ENCODE measurements at regions not wholly inside any gene's neighbourhood (a gene's known extent, or its start where the extent isn't known, plus 50 kb on each side); places are given as distances from the start of the nearest gene placed in this dataset.
"Not testable (repeated sequence)": the region's sequence is repeated elsewhere in the genome, so short reads cannot be mapped to it uniquely, and the experiment has no call there.

DNA sequence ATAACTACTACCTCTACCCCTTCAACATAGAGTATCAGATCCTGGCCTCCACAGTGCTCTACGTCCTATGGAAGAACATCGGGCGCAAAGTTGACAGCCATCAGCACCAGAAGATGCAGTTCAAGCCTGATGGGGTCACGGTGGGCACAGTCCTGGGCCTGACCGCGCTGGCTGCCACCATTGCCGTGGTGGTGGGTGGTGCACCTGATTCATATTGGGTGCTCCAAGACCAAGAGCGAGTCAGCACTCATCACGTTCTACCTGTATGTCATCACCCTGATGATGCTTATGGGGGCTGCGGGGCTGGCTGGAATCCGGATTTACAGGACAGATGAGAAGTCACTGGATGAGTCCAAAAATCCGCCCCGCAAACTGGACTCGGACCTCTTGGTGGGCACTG is 846.4 kb downstream of the RPIA start:
- not testable (repeated sequence) for H3K36me3 ChIP-seq (ENCODE audit: control insufficient read depth, insufficient read depth, low read length); H3K9me3 ChIP-seq (ENCODE audit: control insufficient read depth, insufficient read depth, low read length); H3K4me1 ChIP-seq (ENCODE audit: control insufficient read depth, insufficient read depth, low read length); DNase-seq (ENCODE audit: low read depth, low spot score); H3K27ac ChIP-seq (ENCODE audit: low read length); H3K4me3 ChIP-seq (ENCODE audit: low read length); H3K27me3 ChIP-seq (ENCODE audit: control insufficient read depth, insufficient read depth, low read length)
- no CpG with 5 or more reads among the region's 14 CpGs for WGBS (ENCODE audit: insufficient coverage, insufficient read length)

DNA sequence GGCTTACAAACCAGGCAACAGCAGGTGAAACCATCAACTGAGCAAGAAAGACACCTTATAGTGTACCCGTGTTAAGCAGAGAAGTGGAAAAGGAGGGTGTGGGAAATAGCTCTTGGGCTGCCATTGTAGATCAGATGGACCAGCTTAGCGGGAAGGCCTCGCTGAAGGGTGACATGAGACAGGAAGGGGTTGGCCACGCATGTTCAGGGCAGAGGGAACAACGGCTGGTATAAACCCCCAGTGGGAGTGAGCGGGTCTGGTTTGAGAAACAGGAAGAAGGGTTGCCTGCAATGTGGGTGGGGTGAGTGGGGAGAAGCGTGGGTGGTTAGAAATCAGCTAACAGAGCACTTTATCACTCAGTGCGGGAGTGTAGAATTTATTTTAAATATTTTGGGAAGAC is 852.6 kb downstream of the RPIA start:
- H3K27ac ChIP-seq (ENCODE audit: low read length); H3K4me3 ChIP-seq (ENCODE audit: low read length); H3K27me3 ChIP-seq (ENCODE audit: control insufficient read depth, insufficient read depth, low read length); H3K4me1 ChIP-seq (ENCODE audit: control insufficient read depth, insufficient read depth, low read length); H3K36me3 ChIP-seq (ENCODE audit: control insufficient read depth, insufficient read depth, low read length); DNase-seq (ENCODE audit: low read depth, low spot score); H3K9me3 ChIP-seq (ENCODE audit: control insufficient read depth, insufficient read depth, low read length): not testable (repeated sequence)
- no CpG with 5 or more reads among the region's 8 CpGs for WGBS (ENCODE audit: insufficient coverage, insufficient read length)

- H3K27me3 ChIP-seq (ENCODE audit: control insufficient read depth, insufficient read depth, low read length); H3K4me1 ChIP-seq (ENCODE audit: control insufficient read depth, insufficient read depth, low read length); H3K4me3 ChIP-seq (ENCODE audit: low read length); H3K36me3 ChIP-seq (ENCODE audit: control insufficient read depth, insufficient read depth, low read length); H3K27ac ChIP-seq (ENCODE audit: low read length); DNase-seq (ENCODE audit: low read depth, low spot score); H3K9me3 ChIP-seq (ENCODE audit: control insufficient read depth, insufficient read depth, low read length): not testable (repeated sequence)
- no CpG with 5 or more reads among the region's 8 CpGs for WGBS (ENCODE audit: insufficient coverage, insufficient read length)
Observed at GRCh38 chr2:89579154-89579553, 887.7 kb downstream of the RPIA start.

DNA sequence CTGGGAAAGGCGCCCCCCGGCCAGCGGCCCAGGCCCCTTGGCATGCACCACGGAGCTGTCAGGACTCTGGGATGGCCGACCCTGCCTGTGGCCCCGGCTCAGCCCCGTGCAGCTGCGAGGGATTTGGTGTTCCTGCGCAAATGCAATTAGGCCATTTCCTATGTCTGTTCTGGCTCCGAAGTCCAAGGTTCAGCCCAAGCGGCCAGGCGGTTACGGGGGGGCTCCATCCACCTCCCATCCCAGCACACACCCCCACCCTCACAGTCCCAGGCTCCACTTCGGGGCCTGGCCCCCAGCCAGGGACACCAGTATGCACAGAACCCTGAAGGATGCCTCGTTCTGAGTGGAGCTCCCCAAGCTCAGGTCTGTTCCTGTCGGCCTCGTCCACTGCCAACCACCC is 891.3 kb downstream of the RPIA start:
- H3K9me3 ChIP-seq (ENCODE audit: control insufficient read depth, insufficient read depth, low read length); H3K4me3 ChIP-seq (ENCODE audit: low read length); H3K27me3 ChIP-seq (ENCODE audit: control insufficient read depth, insufficient read depth, low read length); H3K4me1 ChIP-seq (ENCODE audit: control insufficient read depth, insufficient read depth, low read length); H3K36me3 ChIP-seq (ENCODE audit: control insufficient read depth, insufficient read depth, low read length); H3K27ac ChIP-seq (ENCODE audit: low read length); DNase-seq (ENCODE audit: low read depth, low spot score): not testable (repeated sequence)
- no CpG with 5 or more reads among the region's 17 CpGs for WGBS (ENCODE audit: insufficient coverage, insufficient read length)

GRCh38 chr2:89584046-89584445 is 892.6 kb downstream of the RPIA start:
- H3K4me1 ChIP-seq (ENCODE audit: control insufficient read depth, insufficient read depth, low read length); H3K4me3 ChIP-seq (ENCODE audit: low read length); H3K27ac ChIP-seq (ENCODE audit: low read length); H3K9me3 ChIP-seq (ENCODE audit: control insufficient read depth, insufficient read depth, low read length); H3K27me3 ChIP-seq (ENCODE audit: control insufficient read depth, insufficient read depth, low read length); H3K36me3 ChIP-seq (ENCODE audit: control insufficient read depth, insufficient read depth, low read length); DNase-seq (ENCODE audit: low read depth, low spot score): not testable (repeated sequence)
- WGBS (ENCODE audit: insufficient coverage, insufficient read length), result no CpG with 5 or more reads among the region's 14 CpGs

GRCh38 chr2:89584868-89585557 is 893.5 kb downstream of the RPIA start:
- not testable (repeated sequence) for H3K27me3 ChIP-seq (ENCODE audit: control insufficient read depth, insufficient read depth, low read length); H3K4me3 ChIP-seq (ENCODE audit: low read length); H3K36me3 ChIP-seq (ENCODE audit: control insufficient read depth, insufficient read depth, low read length); H3K9me3 ChIP-seq (ENCODE audit: control insufficient read depth, insufficient read depth, low read length); H3K4me1 ChIP-seq (ENCODE audit: control insufficient read depth, insufficient read depth, low read length); H3K27ac ChIP-seq (ENCODE audit: low read length); DNase-seq (ENCODE audit: low read depth, low spot score)
- WGBS (ENCODE audit: insufficient coverage, insufficient read length), result no CpG with 5 or more reads among the region's 21 CpGs

DNA sequence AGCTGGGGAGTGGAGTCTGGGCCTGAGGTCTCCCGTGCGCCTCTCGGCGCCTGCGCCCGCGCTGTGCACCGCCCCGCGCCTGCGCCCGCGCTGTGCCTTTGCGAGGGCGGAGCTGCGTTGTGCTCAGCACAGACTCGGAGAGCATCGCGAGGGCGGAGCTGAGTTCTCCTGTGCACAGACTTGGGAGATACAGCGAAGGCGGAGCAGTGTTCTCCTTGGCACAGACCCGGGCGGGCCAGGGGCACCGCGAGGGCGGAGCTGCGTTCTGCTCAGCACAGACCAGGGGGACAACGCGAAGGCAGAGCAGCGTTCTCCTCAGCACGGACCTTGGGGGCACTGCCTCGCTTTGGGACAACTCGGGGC is 894.1 kb downstream of the RPIA start:
- not testable (repeated sequence) for H3K27me3 ChIP-seq (ENCODE audit: control insufficient read depth, insufficient read depth, low read length); H3K27ac ChIP-seq (ENCODE audit: low read length); H3K9me3 ChIP-seq (ENCODE audit: control insufficient read depth, insufficient read depth, low read length); H3K4me3 ChIP-seq (ENCODE audit: low read length); H3K36me3 ChIP-seq (ENCODE audit: control insufficient read depth, insufficient read depth, low read length); H3K4me1 ChIP-seq (ENCODE audit: control insufficient read depth, insufficient read depth, low read length)
- WGBS (ENCODE audit: insufficient coverage, insufficient read length), result no CpG with 5 or more reads among the region's 34 CpGs
- peak; percentile 0 for DNase-seq (ENCODE audit: low read depth, low spot score)

DNA sequence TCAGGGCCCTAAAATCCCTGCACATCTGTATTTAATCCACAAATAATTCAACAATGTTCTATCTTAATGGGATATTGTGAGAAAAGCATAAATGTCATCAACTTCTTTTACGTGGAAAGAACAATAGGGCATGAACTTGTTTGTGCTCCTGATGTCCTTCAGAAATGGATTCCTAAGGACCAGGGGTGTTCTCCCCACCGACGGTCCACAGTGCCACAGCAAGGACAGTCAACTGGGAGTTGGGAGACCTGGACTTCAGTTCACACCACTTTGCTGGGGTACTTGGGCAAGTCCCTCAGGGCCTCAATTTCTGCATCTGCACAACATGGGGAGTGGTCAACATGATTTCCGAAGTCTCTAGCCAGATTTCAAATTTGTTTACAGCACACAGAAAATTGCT is 908.4 kb downstream of the RPIA start:
- no CpG with 5 or more reads among the region's 4 CpGs for WGBS (ENCODE audit: insufficient coverage, insufficient read length)

DNA sequence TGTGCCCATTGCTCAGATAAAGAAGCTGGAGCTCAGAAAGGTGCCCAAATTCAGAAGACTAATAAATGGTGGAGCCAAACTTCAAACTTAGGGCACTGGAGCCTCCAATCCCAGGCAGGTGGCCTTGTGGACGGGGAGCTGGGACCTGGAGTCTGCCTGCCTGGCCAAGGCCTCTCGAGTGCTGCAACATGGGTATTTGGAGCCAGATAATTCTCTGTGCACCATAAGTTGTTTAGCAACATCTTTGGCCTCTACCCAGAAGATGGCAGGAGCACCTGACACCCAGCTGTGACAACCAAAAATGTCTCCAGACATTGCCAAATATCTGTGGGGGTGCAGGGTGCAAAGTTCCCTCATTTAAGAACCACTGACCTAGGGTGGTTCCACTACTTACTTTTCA is 915.0 kb downstream of the RPIA start:
- H3K27me3 ChIP-seq (ENCODE audit: control insufficient read depth, insufficient read depth, low read length); H3K9me3 ChIP-seq (ENCODE audit: control insufficient read depth, insufficient read depth, low read length); H3K4me3 ChIP-seq (ENCODE audit: low read length); H3K27ac ChIP-seq (ENCODE audit: low read length); DNase-seq (ENCODE audit: low read depth, low spot score); H3K36me3 ChIP-seq (ENCODE audit: control insufficient read depth, insufficient read depth, low read length); H3K4me1 ChIP-seq (ENCODE audit: control insufficient read depth, insufficient read depth, low read length): not testable (repeated sequence)
- WGBS (ENCODE audit: insufficient coverage, insufficient read length), result no CpG with 5 or more reads among the region's 2 CpGs

More for the DNA sequence above, 908.4 kb downstream of the RPIA start:
- DNase-seq (ENCODE audit: low read depth, low spot score); H3K9me3 ChIP-seq (ENCODE audit: control insufficient read depth, insufficient read depth, low read length); H3K27ac ChIP-seq (ENCODE audit: low read length); H3K27me3 ChIP-seq (ENCODE audit: control insufficient read depth, insufficient read depth, low read length); H3K4me3 ChIP-seq (ENCODE audit: low read length); H3K4me1 ChIP-seq (ENCODE audit: control insufficient read depth, insufficient read depth, low read length); H3K36me3 ChIP-seq (ENCODE audit: control insufficient read depth, insufficient read depth, low read length): not testable (repeated sequence)

- not testable (repeated sequence) for DNase-seq (ENCODE audit: low read depth, low spot score); H3K36me3 ChIP-seq (ENCODE audit: control insufficient read depth, insufficient read depth, low read length); H3K4me3 ChIP-seq (ENCODE audit: low read length); H3K27me3 ChIP-seq (ENCODE audit: control insufficient read depth, insufficient read depth, low read length); H3K9me3 ChIP-seq (ENCODE audit: control insufficient read depth, insufficient read depth, low read length); H3K27ac ChIP-seq (ENCODE audit: low read length); H3K4me1 ChIP-seq (ENCODE audit: control insufficient read depth, insufficient read depth, low read length)
- 100% methylated on average over 1 of the region's 33 CpGs for WGBS (ENCODE audit: insufficient coverage, insufficient read length)
Observed at GRCh38 chr2:89610207-89610926, 918.9 kb downstream of the RPIA start.

- no CpG with 5 or more reads among the region's 37 CpGs for WGBS (ENCODE audit: insufficient coverage, insufficient read length)
- H3K4me3 ChIP-seq (ENCODE audit: low read length); H3K4me1 ChIP-seq (ENCODE audit: control insufficient read depth, insufficient read depth, low read length): not testable (repeated sequence)
Observed at GRCh38 chr2:89610927-89611515, 919.5 kb downstream of the RPIA start.

More at GRCh38 chr2:89610927-89611515, 919.5 kb downstream of the RPIA start:
- not testable (repeated sequence) for DNase-seq (ENCODE audit: low read depth, low spot score); H3K9me3 ChIP-seq (ENCODE audit: control insufficient read depth, insufficient read depth, low read length); H3K27me3 ChIP-seq (ENCODE audit: control insufficient read depth, insufficient read depth, low read length); H3K27ac ChIP-seq (ENCODE audit: low read length); H3K36me3 ChIP-seq (ENCODE audit: control insufficient read depth, insufficient read depth, low read length)

Measured in iPS DF 6.9 (cell line).